Esophagus muscularis mucosa (tissue), 4 donors: ENCODE measurements at regions not wholly inside any gene's neighbourhood (a gene's known extent, or its start where the extent isn't known, plus 50 kb on each side); places are given as distances from the start of the nearest gene placed in this dataset.

Experiments
- DNase-seq: peaks from one replicate; pipeline ENCODE4 v3.0.0-alpha.2; 2017; ENCODE audit errors: extremely low spot score
- H3K27ac ChIP-seq, 4 donors: fragments of 200-600 bp; sonication (generic); replicated peaks in 1 of 4; 1 replicate in 3 of 4; 2 replicates in 1 of 4; pipeline ENCODE4 v1.5.1; 2016 to 2019; ENCODE audit warnings: mild to moderate bottlenecking in 1 of 4
- H3K27me3 ChIP-seq, 4 donors: fragments of 200-600 bp; sonication (generic); one replicate each; pipeline versions ENCODE4 v1.5.1 to v1.6.0; 2016 to 2019
- H3K36me3 ChIP-seq, 4 donors: fragments of 200-600 bp; sonication (generic); one replicate each; pipeline ENCODE4 v1.5.1; 2016 to 2019
- H3K4me1 ChIP-seq, 4 donors: fragments of 200-600 bp; sonication (generic); one replicate each; pipeline ENCODE4 v1.5.1; 2016 to 2019
- H3K4me3 ChIP-seq, 4 donors: fragments of 200-600 bp; sonication (generic); 1 replicate in 2 of 4; 2 replicates in 2 of 4; pipeline ENCODE4 v1.5.1; 2016 to 2019; ENCODE audit warnings: mild to moderate bottlenecking in 4 of 4, moderate library complexity in 1 of 4
- H3K9me3 ChIP-seq, 4 donors: fragments of 200-600 bp; sonication (generic); 1 replicate in 3 of 4; 2 replicates in 1 of 4; pipeline ENCODE4 v1.5.1; 2016 to 2019
- EP300 ChIP-seq: sonication (generic); formaldehyde crosslinking; IDR thresholded peaks from one replicate; pipeline ENCODE4 v1.6.1; 2017; ENCODE audit warnings: antibody characterized with exemption
- POLR2A ChIP-seq: fragments of 450-650 bp; IDR thresholded peaks from one replicate; pipeline ENCODE4 v1.6.1; 2017; ENCODE audit warnings: antibody characterized with exemption, moderate library complexity, mild to moderate bottlenecking, low read depth
- POLR2AphosphoS5 ChIP-seq, 2 donors: sonication (generic); formaldehyde crosslinking; IDR thresholded peaks; one replicate each; pipeline ENCODE4 v1.6.1; 2017; ENCODE audit warnings: antibody characterized with exemption in 2 of 2
- WGBS: methylation state at CpG from one replicate; pipeline ENCODE4 v1.1.5; 2018; 5-methylcytosine and 5-hydroxymethylcytosine counted together
- intact Hi-C: fragments of 100-400 bp; cut with DNase I; formaldehyde crosslinking; loops from one replicate; pipeline ENCODE4 v1.15.1; 2023
- TF ChIP-seq, protein P1 (sequence below), 3 experiments: fragments of 200-600 bp in 2 of 3; fragments of 450-650 bp in 1 of 3; sonication (generic) in 2 of 3; IDR thresholded peaks; one replicate each; pipeline ENCODE4 v1.5.1; 2017 to 2019; ENCODE audit warnings: antibody characterized with exemption in 3 of 3, mild to moderate bottlenecking in 2 of 3, moderate library complexity in 1 of 3

GRCh38 chr3:113117511-113118234 lies 93.7 kb upstream of the BOC start:
- Histone ChIP-seq H3K36me3 (no peaks in the 10 kb centered on the region), H3K27me3 (no peaks in the 10 kb centered on the region), H3K27ac (peak overlapping the region; percentile 8 to 74 (median 42)), H3K9me3 (no peaks in the 10 kb centered on the region), H3K4me1 (peaks cover 8 to 25% (median 21%) of the 10 kb centered on the region in 4 donors), H3K4me3 (no peak overlapping the region)
- 22% methylated on average over 1 of the region's 1 CpG for WGBS
- no peak for DNase-seq
- intact Hi-C loops, result no loop called here
- TF ChIP-seq EP300 (no peak), POLR2A (no peak)

DNA sequence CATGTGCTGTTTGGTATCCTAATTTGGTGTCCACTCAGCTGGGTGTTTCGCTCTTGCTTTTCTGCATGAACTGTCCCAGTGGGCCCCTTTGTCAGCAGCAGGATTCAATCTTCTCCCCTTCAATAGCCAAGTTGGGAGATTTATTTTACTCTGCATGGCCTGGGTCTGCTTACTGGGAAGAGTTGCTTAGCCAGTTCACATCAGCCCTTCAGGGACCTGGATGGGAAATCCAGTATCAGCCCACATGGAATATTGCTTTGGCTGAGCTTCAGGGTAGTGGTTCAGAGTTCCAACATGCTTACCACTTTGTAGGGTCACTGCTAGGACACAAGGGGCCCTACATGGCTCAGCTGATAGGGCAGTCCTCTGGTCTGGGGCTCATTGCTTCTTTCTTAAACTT lies 93.0 kb upstream of the BOC start:
- no peaks in the 10 kb centered on the region for H3K27me3 ChIP-seq
- TF ChIP-seq, protein P1, sequence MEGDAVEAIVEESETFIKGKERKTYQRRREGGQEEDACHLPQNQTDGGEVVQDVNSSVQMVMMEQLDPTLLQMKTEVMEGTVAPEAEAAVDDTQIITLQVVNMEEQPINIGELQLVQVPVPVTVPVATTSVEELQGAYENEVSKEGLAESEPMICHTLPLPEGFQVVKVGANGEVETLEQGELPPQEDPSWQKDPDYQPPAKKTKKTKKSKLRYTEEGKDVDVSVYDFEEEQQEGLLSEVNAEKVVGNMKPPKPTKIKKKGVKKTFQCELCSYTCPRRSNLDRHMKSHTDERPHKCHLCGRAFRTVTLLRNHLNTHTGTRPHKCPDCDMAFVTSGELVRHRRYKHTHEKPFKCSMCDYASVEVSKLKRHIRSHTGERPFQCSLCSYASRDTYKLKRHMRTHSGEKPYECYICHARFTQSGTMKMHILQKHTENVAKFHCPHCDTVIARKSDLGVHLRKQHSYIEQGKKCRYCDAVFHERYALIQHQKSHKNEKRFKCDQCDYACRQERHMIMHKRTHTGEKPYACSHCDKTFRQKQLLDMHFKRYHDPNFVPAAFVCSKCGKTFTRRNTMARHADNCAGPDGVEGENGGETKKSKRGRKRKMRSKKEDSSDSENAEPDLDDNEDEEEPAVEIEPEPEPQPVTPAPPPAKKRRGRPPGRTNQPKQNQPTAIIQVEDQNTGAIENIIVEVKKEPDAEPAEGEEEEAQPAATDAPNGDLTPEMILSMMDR (IDR thresholded peaks at IDR 0.05), result no peak
- no peak for TF ChIP-seq POLR2AphosphoS5 (IDR thresholded peaks at IDR 0.05)
- TF ChIP-seq POLR2A, result no peak
- no peak for TF ChIP-seq EP300
- 92% methylated on average over 1 of the region's 1 CpG for WGBS
- intact Hi-C loops, result no loop called here
- H3K4me3 ChIP-seq, result no peak overlapping the region
- H3K27ac ChIP-seq, result peak overlapping the region; percentile 8 to 74 (median 42)
- H3K9me3 ChIP-seq, result no peaks in the 10 kb centered on the region
- no peak for DNase-seq
- peaks cover 8 to 25% (median 21%) of the 10 kb centered on the region in 4 donors for H3K4me1 ChIP-seq
- no peaks in the 10 kb centered on the region for H3K36me3 ChIP-seq

DNA sequence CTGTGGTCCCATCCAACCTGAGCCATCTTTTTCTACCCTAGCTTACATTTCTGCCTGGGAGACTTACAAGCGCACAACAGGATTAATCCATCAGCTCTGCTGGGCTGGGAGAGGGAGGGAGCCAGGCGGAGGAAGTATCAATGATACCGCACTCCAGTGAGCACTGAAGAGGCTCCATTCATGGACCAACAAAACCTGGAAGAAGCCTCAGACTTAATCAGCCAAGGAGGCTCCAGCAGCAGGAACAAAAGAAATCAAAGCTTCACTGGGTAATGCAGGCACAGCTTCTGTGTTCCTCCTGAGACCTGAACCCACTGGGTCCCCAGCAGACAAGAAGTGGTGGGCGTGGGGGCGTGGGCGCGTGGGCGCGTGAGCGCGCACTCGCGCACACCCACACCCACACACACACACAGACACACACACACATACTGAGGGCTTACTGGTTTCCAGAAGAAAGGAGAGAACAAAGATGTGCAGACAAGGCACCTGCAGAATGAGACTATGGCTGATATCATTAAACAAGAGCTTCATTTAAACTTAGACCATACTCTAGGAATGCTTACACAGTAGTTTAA lies 87.0 kb upstream of the BOC start:
- Histone ChIP-seq H3K27ac (no peak overlapping the region), H3K4me3 (no peak overlapping the region), H3K27me3 (no peaks in the 10 kb centered on the region), H3K9me3 (no peaks in the 10 kb centered on the region), H3K4me1 (peaks cover 0 to 13% (median 10%) of the 10 kb centered on the region in 4 donors), H3K36me3 (no peaks in the 10 kb centered on the region)
- DNase-seq, result no peak
- intact Hi-C loops, result no loop called here
- WGBS, result 99% methylated on average over 13 of the region's 13 CpGs
- no peak for TF ChIP-seq POLR2A
- TF ChIP-seq, protein P1 (IDR thresholded peaks at IDR 0.05), result no peak

DNA sequence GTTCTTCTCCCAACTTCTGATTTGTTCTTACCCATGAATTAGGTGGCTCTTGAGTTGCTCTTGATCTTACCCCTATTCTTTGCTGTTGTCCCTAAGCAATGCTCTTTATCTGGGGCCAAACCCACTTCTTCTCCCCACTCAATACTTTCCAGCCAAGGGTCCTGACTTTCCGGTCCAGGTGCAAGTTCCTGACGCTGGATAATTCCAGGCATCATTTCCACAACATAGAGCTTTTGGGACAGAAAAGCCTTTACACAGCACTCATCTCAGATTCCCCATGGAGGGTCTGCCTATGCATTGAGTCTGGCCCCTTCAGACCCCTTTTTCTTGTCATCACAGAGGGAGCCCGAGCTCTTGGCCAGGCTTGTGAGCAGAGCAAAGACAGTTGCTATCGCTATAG lies 85.4 kb upstream of the BOC start:
- intact Hi-C loops, result no loop called here
- WGBS, result 98% methylated on average over 4 of the region's 4 CpGs
- Histone ChIP-seq H3K9me3 (no peaks in the 10 kb centered on the region), H3K27me3 (no peaks in the 10 kb centered on the region), H3K4me3 (no peak overlapping the region), H3K27ac (no peak overlapping the region), H3K36me3 (no peaks in the 10 kb centered on the region), H3K4me1 (peaks cover 0 to 15% (median 9%) of the 10 kb centered on the region in 4 donors)
- DNase-seq, result no peak
- no peak for TF ChIP-seq EP300
- TF ChIP-seq, protein P1 (IDR thresholded peaks at IDR 0.05), result no peak
- no peak for TF ChIP-seq POLR2A
- no peak for TF ChIP-seq POLR2AphosphoS5 (IDR thresholded peaks at IDR 0.05)

DNA sequence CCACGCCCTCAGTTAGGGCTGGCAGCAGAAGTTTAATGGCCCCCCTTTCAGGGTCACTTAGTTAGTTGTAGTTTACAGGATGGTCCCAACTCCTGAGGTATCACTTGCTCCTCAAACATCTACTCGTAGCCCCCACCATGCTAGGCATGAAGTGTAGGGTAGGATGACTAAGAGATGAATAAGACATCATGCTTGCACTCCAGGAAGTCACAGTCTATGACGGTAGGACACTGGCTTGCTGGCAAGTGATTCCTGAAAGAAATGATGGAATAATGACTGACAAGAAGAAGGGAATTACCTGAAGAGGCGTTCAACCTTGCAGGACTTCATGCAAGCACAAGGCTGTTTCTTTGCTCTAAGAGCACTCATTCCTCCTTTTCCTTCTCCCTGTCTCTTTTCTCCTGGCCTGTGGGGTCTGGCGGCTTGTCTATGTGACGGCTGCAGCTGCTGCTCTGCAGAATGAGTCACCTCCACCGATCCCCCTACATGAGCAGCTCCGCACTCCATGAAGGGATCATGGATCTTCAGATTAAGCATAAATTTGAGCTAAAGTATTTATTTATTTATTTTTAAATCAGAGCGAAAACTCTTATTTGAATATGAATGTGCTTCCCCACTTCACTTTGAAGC lies 82.9 kb upstream of the BOC start:
- TF ChIP-seq, protein P1 (IDR thresholded peaks at IDR 0.05), result no peak
- no peak for TF ChIP-seq POLR2AphosphoS5 (IDR thresholded peaks at IDR 0.05)
- TF ChIP-seq POLR2A, result no peak
- TF ChIP-seq EP300, result no peak
- H3K9me3 ChIP-seq, result no peaks in the 10 kb centered on the region
- H3K4me1 ChIP-seq, result peaks cover 0 to 26% (median 14%) of the 10 kb centered on the region in 4 donors
- H3K36me3 ChIP-seq, result no peaks in the 10 kb centered on the region
- intact Hi-C loops, result no loop called here
- no peak overlapping the region for H3K27ac ChIP-seq
- H3K4me3 ChIP-seq, result no peak overlapping the region
- DNase-seq, result no peak
- no peaks in the 10 kb centered on the region for H3K27me3 ChIP-seq
- 78% methylated on average over 9 of the region's 9 CpGs for WGBS
